HFFc6 (cell line): ENCODE measurements at regions not wholly inside any gene's neighbourhood (a gene's known extent, or its start where the extent isn't known, plus 50 kb on each side); places are given as distances from the start of the nearest gene placed in this dataset.

Experiments
- DNase-seq: peaks from one replicate; pipeline ENCODE4 v3.0.0-alpha.2; 2018
- H3K27ac Mint-ChIP-seq: 2 replicates; pipeline ENCODE4 v1.8.0; 2020; ENCODE audit warnings: mild to moderate bottlenecking, mixed read lengths
- H3K27me3 Mint-ChIP-seq: 2 replicates; pipeline ENCODE4 v1.8.0; 2021; ENCODE audit warnings: mild to moderate bottlenecking, moderate library complexity, mixed read lengths; ENCODE audit not compliant: insufficient read depth
- H3K36me3 Mint-ChIP-seq: 2 replicates; pipeline ENCODE4 v1.8.0; 2021; ENCODE audit warnings: low read depth, mixed read lengths
- H3K4me1 Mint-ChIP-seq: 2 replicates; pipeline ENCODE4 v1.8.0; 2020; ENCODE audit warnings: low read depth, mixed read lengths
- H3K4me3 Mint-ChIP-seq: 2 replicates; pipeline ENCODE4 v1.8.0; 2020; ENCODE audit warnings: mild to moderate bottlenecking, moderate library complexity, mixed read lengths
- H3K9me3 Mint-ChIP-seq: 2 replicates; pipeline ENCODE4 v1.8.0; 2020; ENCODE audit warnings: mild to moderate bottlenecking, mixed read lengths
- TF ChIP-seq, protein P1 (sequence below): fragments of 200-600 bp; sonication (generic); IDR thresholded peaks from 2 replicates; pipeline ENCODE4 v1.5.0; 2021; ENCODE audit warnings: antibody characterized with exemption, mild to moderate bottlenecking

GRCh38 chr4:13989501-13989900 is 362.0 kb upstream of the BOD1L1 start:
- Mint-ChIP-seq H3K27ac (peak overlapping the region; percentile 84), H3K4me3 (peak overlapping the region; percentile 35; the same call in 1 of the 2 replicates), H3K4me1 (peaks cover 65% of the 10 kb centered on the region), H3K9me3 (no peaks in the 10 kb centered on the region), H3K27me3 (peaks cover 5% of the 10 kb centered on the region; the same call in 1 of the 2 replicates), H3K36me3 (no peaks in the 10 kb centered on the region)
- no peak for DNase-seq
- TF ChIP-seq, protein P1, sequence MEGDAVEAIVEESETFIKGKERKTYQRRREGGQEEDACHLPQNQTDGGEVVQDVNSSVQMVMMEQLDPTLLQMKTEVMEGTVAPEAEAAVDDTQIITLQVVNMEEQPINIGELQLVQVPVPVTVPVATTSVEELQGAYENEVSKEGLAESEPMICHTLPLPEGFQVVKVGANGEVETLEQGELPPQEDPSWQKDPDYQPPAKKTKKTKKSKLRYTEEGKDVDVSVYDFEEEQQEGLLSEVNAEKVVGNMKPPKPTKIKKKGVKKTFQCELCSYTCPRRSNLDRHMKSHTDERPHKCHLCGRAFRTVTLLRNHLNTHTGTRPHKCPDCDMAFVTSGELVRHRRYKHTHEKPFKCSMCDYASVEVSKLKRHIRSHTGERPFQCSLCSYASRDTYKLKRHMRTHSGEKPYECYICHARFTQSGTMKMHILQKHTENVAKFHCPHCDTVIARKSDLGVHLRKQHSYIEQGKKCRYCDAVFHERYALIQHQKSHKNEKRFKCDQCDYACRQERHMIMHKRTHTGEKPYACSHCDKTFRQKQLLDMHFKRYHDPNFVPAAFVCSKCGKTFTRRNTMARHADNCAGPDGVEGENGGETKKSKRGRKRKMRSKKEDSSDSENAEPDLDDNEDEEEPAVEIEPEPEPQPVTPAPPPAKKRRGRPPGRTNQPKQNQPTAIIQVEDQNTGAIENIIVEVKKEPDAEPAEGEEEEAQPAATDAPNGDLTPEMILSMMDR, result no peak

- H3K36me3 Mint-ChIP-seq, result no peaks in the 10 kb centered on the region
- peaks cover 5% of the 10 kb centered on the region; the same call in 1 of the 2 replicates for H3K27me3 Mint-ChIP-seq
- H3K4me3 Mint-ChIP-seq, result no peak overlapping the region
- no peaks in the 10 kb centered on the region for H3K9me3 Mint-ChIP-seq
- no peak overlapping the region for H3K27ac Mint-ChIP-seq
- H3K4me1 Mint-ChIP-seq, result peaks cover 51% of the 10 kb centered on the region
- TF ChIP-seq, protein P1, result no peak
- DNase-seq, result no peak
Observed at GRCh38 chr4:13990596-13991589, 363.4 kb upstream of the BOD1L1 start.

GRCh38 chr4:13992041-13992440 is 364.5 kb upstream of the BOD1L1 start:
- Mint-ChIP-seq H3K4me1 (peaks cover 42% of the 10 kb centered on the region), H3K4me3 (no peak overlapping the region), H3K9me3 (no peaks in the 10 kb centered on the region), H3K36me3 (no peaks in the 10 kb centered on the region), H3K27ac (no peak overlapping the region), H3K27me3 (peaks cover 5% of the 10 kb centered on the region; the same call in 1 of the 2 replicates)
- TF ChIP-seq, protein P1, result no peak
- no peak for DNase-seq

DNA sequence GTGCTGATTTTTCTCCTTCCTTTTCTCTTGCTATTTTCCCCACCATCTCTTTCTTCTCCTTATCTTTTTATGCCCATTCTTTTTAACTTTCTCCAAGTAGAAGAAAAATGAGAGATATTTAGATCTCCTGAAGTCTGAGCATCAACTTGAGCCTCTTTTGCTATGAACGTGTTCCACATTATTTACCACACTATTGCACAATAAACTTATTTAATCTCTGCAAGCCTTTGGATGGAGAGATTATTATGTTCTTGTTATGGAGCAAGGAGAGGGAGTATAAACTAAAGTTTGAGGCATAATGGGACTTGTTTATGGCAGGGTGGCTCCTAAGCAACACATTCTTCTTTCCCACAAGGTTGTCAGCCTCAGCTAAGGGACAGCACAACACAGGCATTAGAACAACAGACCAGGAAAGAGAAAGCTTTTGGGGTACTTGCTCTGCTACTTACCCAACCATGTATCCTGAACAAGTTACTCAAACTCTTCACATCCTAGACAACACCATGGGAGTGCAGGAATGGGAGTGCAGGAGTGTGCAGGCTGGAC is 365.5 kb upstream of the BOD1L1 start:
- H3K27ac Mint-ChIP-seq, result no peak overlapping the region
- peaks cover 35% of the 10 kb centered on the region for H3K4me1 Mint-ChIP-seq
- no peak overlapping the region for H3K4me3 Mint-ChIP-seq
- no peaks in the 10 kb centered on the region for H3K36me3 Mint-ChIP-seq
- TF ChIP-seq, protein P1, result no peak
- no peak for DNase-seq
- H3K9me3 Mint-ChIP-seq, result no peaks in the 10 kb centered on the region
- H3K27me3 Mint-ChIP-seq, result peaks cover 3% of the 10 kb centered on the region

- TF ChIP-seq, protein P1, result no peak
- no peak for DNase-seq
- no peaks in the 10 kb centered on the region for H3K36me3 Mint-ChIP-seq
- peaks cover 25% of the 10 kb centered on the region for H3K4me1 Mint-ChIP-seq
- H3K27ac Mint-ChIP-seq, result no peak overlapping the region
- H3K9me3 Mint-ChIP-seq, result no peaks in the 10 kb centered on the region
- H3K27me3 Mint-ChIP-seq, result peaks cover 2% of the 10 kb centered on the region
- H3K4me3 Mint-ChIP-seq, result no peak overlapping the region
Observed at GRCh38 chr4:13994016-13994415, 366.5 kb upstream of the BOD1L1 start.
